A549 (cell line): ENCODE measurements at regions not wholly inside any gene's neighbourhood (a gene's known extent, or its start where the extent isn't known, plus 50 kb on each side); places are given as distances from the start of the nearest gene placed in this dataset.

Source experiments
- CEBPB ChIP-seq, 2 experiments: fragments of >200 bp in 1 of 2; sonication (Bioruptor Twin) in 1 of 2; formaldehyde crosslinking in 1 of 2; IDR thresholded peaks; 2 replicates each; pipeline ENCODE4 v1.6.1; 2012 to 2016
- EHF ChIP-seq: fragments of 250-450 bp; sonication (Bioruptor Pico); IDR thresholded peaks from 2 replicates; pipeline ENCODE4 v1.5.0; 2020; ENCODE audit warnings: mild to moderate bottlenecking
- EP300 ChIP-seq, 2 experiments: fragments of >200 bp; sonication (Bioruptor Twin); formaldehyde crosslinking; IDR thresholded peaks; 2 replicates in 1 of 2; 3 replicates in 1 of 2; pipeline ENCODE4 v1.6.1; 2016 to 2017
- MAFK ChIP-seq: fragments of 450-650 bp; IDR thresholded peaks from 2 replicates; pipeline ENCODE4 v1.6.1; 2014; ENCODE audit not compliant: partially characterized antibody
- NFE2L2 ChIP-seq: fragments of 150-350 bp; conservative IDR thresholded peaks from 2 replicates; pipeline ENCODE4 v1.6.1; 2014; ENCODE audit warnings: low read length
- ZC3H11A ChIP-seq: fragments of 450-650 bp; IDR thresholded peaks from 2 replicates; pipeline ENCODE4 v1.6.1; 2014; ENCODE audit warnings: antibody characterized with exemption, mild to moderate bottlenecking
- TF ChIP-seq, protein P1 (sequence below): fragments of 200-600 bp; sonication (generic); IDR thresholded peaks from 2 replicates; pipeline ENCODE4 v1.6.1; 2016; ENCODE audit warnings: antibody characterized with exemption, mild to moderate bottlenecking, moderate library complexity

DNA sequence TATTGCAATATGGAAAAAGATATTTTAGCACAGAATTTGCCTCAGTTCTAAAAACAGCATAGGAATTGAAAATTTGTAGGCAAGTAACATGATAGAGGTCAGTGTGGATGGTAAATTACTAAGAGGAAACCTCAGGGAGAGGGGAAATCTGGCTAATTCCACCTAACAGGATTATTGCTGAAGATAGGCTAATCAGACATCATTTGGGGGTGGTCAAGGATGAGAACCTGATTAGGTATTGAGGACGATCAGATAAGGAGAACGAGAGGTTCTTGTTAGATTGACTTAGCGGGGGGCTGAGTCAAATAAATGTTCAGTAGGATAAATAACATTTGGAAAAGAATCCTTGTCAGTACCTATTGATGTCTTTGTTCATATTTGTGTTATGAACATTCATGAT lies 543.2 kb upstream of the LRRTM4 start:
- TF ChIP-seq CEBPB (IDR thresholded peaks at IDR 0.05) (no peak), ZC3H11A (no peak), EP300 (IDR thresholded peaks at IDR 0.05) (no peak), MAFK (no peak), EHF (CRISPR knock-in tag) (no peak), NFE2L2 (no peak)
- TF ChIP-seq, protein P1, sequence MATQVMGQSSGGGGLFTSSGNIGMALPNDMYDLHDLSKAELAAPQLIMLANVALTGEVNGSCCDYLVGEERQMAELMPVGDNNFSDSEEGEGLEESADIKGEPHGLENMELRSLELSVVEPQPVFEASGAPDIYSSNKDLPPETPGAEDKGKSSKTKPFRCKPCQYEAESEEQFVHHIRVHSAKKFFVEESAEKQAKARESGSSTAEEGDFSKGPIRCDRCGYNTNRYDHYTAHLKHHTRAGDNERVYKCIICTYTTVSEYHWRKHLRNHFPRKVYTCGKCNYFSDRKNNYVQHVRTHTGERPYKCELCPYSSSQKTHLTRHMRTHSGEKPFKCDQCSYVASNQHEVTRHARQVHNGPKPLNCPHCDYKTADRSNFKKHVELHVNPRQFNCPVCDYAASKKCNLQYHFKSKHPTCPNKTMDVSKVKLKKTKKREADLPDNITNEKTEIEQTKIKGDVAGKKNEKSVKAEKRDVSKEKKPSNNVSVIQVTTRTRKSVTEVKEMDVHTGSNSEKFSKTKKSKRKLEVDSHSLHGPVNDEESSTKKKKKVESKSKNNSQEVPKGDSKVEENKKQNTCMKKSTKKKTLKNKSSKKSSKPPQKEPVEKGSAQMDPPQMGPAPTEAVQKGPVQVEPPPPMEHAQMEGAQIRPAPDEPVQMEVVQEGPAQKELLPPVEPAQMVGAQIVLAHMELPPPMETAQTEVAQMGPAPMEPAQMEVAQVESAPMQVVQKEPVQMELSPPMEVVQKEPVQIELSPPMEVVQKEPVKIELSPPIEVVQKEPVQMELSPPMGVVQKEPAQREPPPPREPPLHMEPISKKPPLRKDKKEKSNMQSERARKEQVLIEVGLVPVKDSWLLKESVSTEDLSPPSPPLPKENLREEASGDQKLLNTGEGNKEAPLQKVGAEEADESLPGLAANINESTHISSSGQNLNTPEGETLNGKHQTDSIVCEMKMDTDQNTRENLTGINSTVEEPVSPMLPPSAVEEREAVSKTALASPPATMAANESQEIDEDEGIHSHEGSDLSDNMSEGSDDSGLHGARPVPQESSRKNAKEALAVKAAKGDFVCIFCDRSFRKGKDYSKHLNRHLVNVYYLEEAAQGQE = no peak
